ENCODE measurements at regions not wholly inside any gene's neighbourhood (a gene's known extent, or its start where the extent isn't known, plus 50 kb on each side); places are given as distances from the start of the nearest gene placed in this dataset.

DNA sequence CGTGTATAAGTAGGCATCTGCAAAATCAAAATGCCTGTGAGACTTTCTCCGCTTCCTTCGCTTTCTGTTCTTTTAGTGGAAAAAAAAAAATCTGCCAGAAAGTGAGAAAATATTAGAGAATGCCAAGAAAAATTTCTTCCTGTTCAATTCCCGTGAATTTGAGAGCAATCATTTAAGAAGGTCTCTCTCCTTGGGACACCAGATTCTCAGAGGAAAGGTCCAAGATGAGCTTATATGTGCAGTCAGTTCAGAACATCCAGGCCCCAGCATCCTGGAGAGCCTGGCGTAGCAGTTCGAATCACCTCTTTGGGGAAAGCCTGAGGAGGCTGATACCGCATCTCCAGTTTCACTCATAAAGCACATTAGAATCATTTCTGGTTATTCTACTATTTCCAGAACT, 912.8 kb downstream of the GALC start:
- no peak for DNase-seq

DNA sequence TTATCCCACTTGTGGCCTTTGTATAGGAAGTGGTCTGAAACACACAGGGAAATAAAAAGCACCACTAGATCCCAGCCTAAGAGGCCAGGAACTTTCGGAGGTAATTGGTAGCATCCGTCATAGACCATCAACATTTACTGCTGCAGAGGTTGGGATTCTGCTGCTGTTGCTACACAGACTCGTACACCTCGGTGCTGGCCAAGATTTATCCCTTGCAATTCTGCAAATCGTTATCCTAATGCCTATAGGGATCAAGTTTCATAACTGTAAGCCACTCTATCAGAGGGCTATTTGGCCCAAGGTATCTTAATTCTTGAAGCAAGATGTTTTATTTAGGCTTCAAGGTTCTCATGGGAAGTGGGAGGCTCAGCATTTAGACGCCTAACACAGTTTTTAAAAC, 913.6 kb downstream of the GALC start:
- DNase-seq = no peak

DNA sequence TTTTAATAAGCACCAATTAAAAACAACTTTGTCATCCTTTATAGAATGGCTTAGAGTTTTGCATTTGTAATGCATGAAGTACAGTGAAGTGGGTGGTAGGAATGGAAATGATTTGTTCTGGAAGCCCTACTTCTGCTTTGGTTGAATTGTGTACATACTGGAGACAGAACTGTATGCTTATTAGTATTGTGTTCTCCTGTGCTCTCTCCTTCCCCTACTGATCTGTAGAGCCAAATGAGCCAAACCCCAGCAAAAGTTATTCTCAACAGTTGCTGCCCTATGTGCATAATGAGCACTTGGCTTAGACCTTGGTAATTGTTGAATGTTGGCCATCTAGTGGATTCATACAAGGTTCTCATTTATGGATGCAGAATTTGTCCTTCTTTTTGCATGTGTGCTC, 916.1 kb downstream of the GALC start:
- DNase-seq = no peak

DNA sequence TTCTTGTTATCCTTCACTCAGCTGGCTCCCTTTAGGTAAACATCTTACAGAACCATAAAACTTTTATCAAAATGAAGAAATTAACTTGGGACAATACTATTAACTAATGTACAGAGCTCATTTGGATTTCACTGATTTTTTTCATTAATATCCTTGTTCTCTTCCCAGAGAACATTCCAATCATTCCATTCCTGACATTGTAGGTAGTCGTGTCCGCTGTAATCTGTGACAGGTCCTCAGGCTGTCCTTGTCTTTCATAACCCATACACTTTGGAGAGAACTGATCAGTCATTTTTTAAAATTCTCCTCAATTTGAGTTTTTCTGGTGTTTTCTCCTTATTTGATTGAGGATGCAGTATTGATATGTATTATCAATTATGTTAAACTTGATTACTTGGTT, 916.8 kb downstream of the GALC start:
- DNase-seq = no peak

DNA sequence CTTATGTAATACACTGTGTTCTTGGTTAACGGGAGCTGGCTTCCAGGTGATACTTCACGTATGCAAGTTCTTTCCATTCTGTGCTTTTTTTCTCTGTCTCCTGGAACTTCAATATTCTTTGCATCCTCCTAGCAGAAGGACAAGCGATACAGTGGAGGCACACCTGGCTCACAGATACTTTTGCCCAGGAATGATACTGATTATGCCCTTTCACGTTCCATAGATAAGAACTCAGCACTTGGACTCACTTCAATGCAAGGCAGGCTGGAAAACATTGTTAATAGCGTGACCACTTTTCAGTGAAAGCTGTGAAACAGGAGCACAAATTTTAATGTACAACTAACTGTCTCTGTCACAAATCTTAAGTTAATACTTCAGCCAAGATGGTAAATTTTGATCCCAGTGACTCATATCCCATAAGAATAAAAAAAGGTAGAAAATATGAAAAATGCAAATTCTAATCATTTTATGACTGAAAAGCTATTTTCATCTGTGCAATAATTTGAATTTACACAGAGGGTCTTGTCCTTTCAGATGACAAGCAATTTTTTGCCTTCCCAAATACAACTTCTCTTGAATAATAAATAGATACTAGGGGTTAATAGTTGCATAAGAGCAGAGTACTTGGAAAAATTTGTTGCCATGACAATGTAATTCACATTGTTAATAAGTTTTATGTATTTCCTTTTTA, 919.0 kb downstream of the GALC start:
- DNase-seq = no peak

DNA sequence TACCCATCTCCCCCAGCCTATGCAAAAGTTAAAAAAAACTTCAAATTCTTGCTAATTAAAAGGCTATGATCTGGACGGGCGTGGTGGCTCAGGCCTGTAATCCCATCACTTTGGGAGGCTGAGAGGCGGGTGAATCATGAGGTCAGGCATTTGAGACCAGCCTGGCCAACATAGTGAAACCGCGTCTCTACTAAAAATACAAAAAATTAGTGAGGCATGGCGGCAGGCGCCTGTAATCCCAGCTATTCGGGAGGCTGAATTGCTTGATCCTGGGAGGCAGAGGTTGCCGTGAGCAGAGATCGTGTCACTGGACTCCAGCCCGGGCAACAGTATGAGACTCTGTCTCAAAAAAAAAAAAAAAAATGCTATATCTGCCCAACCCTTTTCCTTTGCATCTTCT, 925.4 kb downstream of the GALC start:
- no peak for DNase-seq

DNA sequence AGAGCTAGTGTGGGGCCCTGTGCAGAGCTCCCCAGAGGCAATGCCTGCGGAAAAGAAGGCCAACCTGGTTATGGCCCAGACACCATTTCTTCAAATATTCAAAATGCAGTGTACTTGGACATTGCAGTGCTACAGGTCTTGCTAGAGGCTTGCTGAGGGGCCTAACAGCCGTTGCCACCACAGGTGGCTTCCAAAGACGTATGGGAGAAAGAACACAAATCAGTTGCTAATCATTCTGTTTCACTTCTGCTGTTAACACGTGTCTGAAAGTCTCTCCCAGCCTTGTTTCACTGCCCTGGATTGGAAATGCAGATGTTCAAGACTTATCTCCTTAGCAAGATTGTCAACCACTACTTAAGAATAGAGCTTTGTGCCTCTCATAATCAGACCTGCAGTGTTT, 925.9 kb downstream of the GALC start:
- DNase-seq = no peak

DNA sequence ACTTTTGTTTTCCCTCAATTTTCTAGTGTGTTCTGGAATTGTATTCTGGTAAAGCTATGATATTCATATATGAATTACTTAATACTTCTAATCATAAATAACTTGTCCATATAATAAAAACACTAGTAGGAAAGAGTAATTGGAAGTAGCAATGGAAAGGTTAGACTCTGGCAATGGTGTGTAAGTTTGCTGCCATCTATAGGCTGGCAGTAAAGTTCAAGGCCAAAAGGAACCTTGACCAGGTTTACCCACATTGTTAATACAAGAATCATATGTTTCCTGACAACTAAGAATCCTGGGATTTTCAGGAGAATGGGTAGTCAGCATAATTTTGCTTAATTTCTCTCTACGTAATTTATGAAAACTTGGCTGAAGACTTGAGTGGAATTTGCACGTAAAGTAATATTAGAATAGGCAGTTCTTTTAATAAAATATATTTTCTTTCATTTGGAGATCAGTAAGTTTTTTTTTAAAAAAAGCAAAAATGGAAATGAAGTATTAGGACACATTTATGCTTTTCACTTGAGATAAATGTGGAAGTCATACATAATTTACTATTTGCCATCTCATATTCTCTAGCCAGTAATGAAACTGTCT, 926.7 kb downstream of the GALC start:
- no peak for DNase-seq

DNA sequence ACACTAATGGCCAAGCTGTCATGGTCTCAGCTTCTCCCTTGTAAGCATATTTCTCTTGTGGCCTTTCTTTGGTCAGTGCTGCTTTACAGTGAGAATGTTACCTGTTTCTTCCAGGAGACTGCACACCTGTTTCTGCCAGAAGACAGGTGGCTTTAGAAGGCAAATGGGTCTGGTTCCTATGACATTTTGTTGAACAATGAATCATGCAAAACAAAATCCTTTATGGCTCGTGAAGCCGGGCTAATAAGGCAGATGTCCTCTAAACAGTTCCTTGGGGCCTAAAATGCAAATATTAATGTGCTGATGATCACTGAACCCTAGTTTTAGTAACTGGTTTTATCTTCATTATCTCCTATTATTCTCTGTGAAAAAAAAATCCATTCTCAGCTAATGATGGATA, 927.6 kb downstream of the GALC start:
- no peak for DNase-seq

DNA sequence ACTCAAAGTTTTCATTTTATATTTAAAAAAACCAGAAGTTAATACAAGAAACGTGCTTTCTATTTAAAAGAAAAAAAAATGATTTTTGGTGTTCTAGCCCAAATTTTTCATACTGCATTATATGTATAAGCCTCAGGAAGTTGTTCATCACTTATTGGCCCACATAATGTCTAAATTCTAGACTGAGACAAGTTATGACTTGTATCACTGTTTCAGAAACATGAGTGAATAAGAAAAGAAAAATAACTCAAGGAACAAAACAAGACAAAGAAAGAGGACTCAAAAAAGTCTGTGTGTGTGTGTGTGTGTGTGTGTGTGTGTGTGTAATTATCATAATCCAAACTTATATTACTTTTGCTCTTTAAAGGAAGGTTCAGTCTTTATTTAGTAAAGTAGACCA, 929.8 kb downstream of the GALC start:
- no peak for DNase-seq

DNA sequence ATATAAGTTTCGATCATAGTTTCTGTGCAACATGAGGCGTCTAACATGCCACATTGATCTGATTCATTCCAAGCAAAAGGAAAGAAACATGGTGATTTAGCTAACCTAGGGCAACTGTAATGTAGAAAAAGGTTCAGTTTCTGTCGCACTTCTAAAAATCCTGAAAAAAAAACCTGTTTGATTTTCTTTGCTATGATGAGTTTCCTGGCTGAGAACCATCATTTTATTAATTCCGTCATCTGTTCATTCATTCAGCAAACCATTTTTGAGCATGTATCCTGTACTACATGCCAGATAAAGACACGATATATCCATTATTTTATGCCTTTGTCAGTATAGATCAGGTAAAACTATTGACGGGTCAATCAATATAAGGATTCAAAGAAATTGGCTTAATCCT, 932.6 kb downstream of the GALC start:
- DNase-seq = no peak

DNA sequence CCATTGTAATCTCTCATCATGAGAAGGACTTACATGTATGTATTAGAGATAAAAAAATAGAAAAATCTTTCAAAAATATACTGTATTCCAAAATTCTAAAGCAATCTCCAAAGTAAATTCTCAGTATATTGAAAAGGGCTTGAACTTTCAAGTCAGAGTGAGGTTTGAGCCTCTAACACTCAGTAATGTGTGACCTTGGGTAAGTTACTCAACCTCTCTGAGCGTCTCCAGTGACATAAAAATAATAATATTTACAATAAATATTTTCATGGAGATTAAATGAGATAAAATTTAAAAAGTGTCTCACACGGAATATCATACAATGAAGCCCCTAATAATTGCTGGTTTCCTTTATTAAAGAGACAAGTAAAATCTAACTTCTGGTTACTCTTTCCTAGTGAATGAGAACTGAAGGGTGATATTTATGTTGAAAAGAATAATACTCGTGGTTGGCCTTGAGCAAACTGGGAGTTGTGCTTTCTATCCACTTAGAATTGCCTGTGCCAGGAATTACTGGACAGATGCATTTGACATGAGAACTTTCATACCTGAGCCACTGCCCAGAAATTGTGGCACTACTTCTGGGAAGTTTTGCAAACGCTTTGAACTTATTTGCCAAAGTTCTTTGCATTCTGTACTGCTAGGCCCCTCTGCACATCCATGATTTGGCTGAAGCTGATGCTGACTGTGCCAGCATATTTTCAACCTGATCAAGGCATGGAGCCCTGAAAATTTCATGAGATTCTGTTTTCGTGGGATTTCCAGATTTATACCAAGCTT, 933.7 kb downstream of the GALC start:
- no peak for DNase-seq

DNA sequence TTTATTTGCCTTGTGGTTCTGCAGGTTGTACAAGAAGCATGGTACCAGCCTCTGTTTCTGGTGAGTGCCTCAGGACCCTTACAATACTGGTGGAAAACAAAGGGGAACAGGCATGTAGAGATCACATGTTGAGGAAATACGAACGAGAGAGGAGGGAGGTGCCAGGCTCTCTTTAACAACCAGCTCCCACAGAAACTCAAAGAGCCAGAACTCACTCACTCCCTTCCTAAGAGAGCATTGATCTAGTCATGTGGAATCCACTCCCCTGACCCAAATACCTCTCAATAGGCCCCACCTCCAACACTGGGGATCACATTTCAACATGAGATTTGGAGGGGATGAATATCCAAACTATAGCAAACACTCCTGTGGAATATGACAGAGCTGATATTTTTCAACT, 938.0 kb downstream of the GALC start:
- DNase-seq = no peak

DNA sequence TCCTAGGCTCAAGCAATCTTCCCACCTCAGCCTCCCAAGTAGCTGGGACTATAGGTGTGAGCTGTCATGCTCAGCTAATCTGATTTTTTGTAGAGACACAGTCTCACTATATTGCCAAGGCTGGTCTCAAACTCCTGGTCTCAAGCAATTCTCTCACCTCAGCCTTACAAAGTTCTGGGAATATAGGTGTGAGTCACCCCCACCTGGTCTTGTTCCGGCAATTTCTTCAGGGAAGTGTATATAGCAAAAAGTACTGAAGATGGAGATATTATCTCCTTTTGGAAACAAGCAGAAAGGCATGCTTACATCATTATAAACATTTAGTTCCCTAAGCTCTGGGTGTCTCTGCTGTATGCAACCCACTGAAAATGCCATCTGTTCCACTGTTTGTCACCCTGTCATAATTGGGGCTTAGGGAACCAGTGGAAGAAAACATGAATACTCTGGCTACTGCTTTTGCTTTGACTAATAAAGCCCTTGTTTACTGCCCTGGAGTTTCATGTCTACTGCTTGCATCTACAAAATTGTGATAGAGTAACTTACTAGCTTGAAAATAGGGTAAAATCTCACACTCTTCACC, 940.2 kb downstream of the GALC start:
- DNase-seq = no peak

DNA sequence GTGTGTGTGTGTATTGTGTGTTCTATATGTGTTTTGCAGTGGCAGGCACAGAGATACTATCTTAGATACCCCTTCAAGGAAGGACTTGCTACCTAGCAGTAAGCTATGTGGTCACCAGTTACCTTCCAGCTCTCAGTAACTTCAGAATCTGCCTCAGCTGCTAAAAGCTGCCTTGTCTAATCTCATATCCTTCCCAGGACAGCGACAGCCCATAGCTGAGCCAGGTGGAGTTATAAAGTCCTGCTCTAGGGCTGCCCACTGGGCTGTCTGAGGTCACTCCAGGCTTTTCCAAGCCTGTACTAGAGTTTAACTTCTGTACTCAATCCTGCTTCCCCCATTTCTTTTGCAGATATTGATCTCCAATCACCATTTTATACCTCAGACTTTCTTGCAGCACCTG, 942.6 kb downstream of the GALC start:
- no peak for DNase-seq

DNA sequence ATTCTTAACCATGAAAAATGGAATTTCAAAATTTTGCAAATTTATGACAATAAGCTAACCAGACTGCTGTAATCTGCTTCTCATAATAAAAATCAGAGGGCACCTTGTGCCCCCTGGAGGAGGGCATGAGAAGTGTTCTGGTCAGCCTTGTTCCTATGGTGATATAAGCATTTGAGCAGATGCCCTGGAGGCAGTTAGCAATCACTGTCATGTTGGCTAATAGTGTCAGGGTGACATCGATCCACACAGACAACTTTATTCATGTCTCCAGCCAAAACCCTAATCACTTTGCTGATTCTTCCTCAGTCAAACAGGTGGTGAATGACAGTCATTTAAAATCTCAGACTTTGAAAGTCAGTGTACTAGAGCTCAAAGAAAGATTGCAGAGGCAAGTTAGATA, 943.0 kb downstream of the GALC start:
- DNase-seq = no peak

DNA sequence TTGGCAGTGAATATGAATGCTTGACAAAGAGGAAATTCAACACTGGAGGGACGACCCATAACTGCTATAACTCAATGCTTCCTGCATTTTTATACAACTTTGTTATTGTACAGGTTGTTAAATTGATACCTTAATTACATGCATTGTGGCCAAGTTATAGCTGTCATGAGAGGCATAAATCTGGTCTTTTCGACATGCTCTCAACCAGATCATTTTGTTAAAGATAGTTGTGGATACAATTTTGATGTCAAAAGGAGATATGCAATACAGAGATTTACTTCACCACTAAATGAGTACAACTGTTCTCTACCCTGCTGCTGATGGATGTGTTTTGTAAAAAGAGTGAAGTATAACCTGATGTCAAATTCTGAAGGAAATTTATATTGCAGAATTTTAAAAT, 946.0 kb downstream of the GALC start:
- DNase-seq = no peak

DNA sequence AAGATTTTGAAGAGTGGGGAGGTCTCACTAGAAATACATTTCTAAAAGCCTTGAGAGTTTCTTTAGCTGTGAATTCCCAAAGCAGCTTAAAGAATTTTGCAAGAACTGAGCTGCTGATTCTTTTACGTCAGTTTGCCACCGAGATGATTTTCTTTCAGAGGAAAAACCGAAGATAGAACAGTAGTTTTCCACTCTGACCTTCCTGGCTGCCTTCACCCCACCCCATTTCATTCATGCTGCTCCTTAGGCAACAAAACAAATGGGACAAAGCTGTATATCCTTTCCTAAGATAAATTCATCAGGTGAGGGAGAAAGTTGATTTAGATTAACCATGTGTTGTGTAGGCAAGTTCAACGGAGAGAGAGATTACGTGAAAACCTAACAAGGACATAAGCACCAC, 947.0 kb downstream of the GALC start:
- no peak for DNase-seq

DNA sequence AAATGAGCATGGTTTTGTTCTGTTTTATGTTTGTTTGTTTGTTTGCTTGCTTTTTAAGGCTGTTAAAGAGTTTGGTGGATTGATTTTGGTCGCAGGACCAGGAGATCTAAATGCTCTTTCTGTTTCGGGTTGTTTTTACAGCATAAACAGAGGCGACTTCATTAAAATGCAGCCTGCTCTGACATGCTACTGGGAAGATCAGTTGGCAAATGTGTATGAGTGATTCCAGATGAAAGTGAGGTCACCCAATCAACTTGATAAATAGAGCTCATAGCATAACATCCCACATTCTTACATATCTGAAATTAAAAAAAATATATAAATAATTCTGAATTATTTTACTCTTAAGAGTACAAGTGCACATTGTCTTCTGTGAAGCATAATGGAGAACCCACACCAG, 947.7 kb downstream of the GALC start:
- no peak for DNase-seq

DNA sequence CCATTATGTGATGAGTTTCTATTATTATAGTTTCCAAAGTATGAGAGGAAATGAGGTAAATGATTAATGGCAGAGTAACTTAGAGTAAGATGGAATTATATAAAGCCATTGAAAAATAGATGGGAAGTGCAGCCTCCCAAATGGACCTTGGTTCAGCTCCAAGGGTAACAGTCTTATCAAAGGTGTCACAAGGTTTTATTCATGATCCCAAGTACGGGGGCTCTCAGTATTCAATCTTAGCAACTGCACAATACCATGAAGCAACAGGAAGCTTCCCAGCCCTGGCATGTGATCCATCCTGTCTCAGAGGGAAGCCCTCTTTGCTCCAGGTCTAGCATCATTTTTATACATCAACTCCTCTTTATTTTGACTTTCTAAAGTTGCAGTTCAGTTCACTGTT, 948.2 kb downstream of the GALC start:
- DNase-seq = no peak

DNA sequence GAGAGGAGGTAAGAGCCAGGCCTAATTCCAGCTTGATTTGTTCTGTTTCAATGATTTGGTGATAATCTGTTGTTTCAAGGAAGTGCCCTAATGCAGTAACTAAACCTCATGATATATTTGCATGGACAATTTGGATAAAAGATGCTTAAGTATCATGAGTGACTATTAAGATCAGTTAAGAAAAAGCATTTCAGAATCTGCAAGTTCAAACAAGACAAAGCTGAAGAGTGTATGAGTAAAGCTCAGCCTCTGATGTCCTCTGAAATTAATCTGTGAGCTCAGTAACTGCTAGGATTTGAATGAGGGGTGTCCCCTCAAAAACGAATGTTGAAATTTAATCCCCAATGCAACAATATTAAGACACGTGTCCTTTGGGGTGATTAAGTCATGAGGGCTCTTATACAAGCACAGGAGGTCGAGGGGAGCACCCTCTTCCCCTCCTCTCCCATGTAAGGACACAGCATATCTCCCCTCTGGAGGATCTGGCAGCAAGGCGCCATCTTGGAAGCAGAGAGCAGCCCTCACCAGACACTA, 949.2 kb downstream of the GALC start:
- DNase-seq = no peak

DNA sequence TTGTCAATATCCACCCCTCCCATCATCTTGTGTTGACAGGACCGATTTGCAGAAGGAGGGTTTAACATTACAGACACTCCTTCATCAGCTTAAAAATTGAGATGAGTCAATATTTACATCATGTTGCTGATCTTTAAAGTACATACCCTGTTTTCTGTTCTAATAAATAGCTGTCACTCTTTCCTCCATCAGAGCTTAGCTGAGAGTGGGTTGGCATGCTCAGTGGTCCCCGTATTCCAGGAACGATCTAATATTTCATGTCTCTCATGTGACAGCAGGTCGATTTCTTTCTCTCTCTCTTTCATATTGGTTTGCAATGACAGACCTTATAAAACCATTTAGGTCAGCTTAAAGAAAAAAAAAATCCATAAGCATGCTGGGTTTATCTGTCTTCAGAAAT, 950.6 kb downstream of the GALC start:
- DNase-seq = no peak

DNA sequence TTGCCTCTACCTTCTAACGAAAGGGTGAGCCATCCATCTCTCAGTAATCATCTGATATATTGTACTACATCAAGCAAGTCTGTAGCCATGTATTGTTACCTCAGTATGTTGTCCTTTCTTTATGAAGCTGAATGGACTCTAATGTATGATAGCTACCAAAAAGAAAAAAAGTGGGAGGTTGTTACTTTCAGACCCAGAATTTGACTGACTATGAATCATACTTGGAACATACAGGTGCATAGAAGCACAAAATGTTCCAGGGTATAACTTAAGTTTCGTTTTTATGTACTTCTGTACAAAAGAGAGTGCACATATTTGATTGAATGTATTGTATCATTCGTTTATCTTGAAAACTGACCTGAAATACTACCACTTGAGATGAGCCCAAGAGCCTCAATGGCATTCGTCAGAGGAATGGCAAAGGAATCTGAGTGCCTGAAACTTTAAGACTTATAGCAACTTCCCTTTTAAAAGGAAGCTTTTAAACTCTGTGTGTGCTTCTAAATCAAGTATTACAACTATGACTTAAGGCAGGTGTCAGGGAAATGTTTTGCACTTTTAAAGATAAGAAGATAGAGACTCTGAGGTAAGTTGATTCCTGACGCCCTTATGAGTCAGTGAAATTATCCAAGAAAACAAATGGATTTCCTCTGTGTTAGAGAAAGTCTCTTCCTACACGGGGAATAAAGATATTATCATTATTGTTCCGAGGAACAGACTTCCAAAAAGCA, 951.5 kb downstream of the GALC start:
- no peak for DNase-seq
